CD14-positive monocyte (primary cell): ENCODE measurements at regions not wholly inside any gene's neighbourhood (a gene's known extent, or its start where the extent isn't known, plus 50 kb on each side); places are given as distances from the start of the nearest gene placed in this dataset.

ENCODE experiments used
- DNase-seq, 3 donors: peaks; one replicate each; pipeline ENCODE4 v3.0.0-alpha.2; 2011 to 2022
- H2AFZ ChIP-seq: 2 replicates; pipeline ENCODE4 v1.6.0; 2012; ENCODE audit warnings: mild to moderate bottlenecking, low read depth, low read length, inconsistent platforms; ENCODE audit not compliant: insufficient read depth, poor library complexity, severe bottlenecking
- H3K27ac ChIP-seq, 2 donors: 1 replicate in 1 of 2; 2 replicates in 1 of 2; pipeline ENCODE4 v1.5.1; 2012 to 2013; ENCODE audit warnings: low read length in 2 of 2, control low read depth in 1 of 2, inconsistent platforms in 1 of 2, low read depth in 1 of 2, mild to moderate bottlenecking in 1 of 2
- H3K27me3 ChIP-seq, 2 donors: one replicate each; pipeline versions ENCODE4 v1.6.0 to v1.6.1; 2011 to 2013; ENCODE audit warnings: low read length in 2 of 2; ENCODE audit not compliant: control insufficient read depth in 2 of 2, insufficient read depth in 2 of 2
- H3K36me3 ChIP-seq, 2 donors: replicated peaks in 1 of 2; 1 replicate in 1 of 2; 2 replicates in 1 of 2; pipeline versions ENCODE4 v1.5.1 to v1.6.1; 2012 to 2013; ENCODE audit warnings: low read length in 2 of 2, control low read depth in 1 of 2, inconsistent platforms in 1 of 2, mild to moderate bottlenecking in 1 of 2; ENCODE audit not compliant: insufficient read depth in 2 of 2, control insufficient read depth in 1 of 2
- H3K4me1 ChIP-seq, 2 donors: 1 replicate in 1 of 2; 2 replicates in 1 of 2; pipeline versions ENCODE4 v1.5.1 to v1.6.1; 2012 to 2013; ENCODE audit warnings: low read length in 2 of 2, control low read depth in 1 of 2, inconsistent platforms in 1 of 2, mild to moderate bottlenecking in 1 of 2, moderate library complexity in 1 of 2; ENCODE audit not compliant: insufficient read depth in 2 of 2, control insufficient read depth in 1 of 2
- H3K4me2 ChIP-seq: replicated peaks from 2 replicates; pipeline ENCODE3; 2012; ENCODE audit warnings: low read length, moderate library complexity, mild to moderate bottlenecking; ENCODE audit not compliant: poor library complexity, severe bottlenecking; ENCODE audit errors: extremely low read depth
- H3K4me3 ChIP-seq, 3 experiments: fragments of 200-600 bp in 1 of 3; sonication (generic) in 1 of 3; replicated peaks in 1 of 3; 1 replicate in 2 of 3; 2 replicates in 1 of 3; pipeline ENCODE4 v1.5.1; 2011 to 2013; ENCODE audit warnings: low read length in 3 of 3, mild to moderate bottlenecking in 3 of 3, control low read depth in 2 of 3, low read depth in 2 of 3, inconsistent platforms in 1 of 3, moderate library complexity in 1 of 3
- H3K79me2 ChIP-seq: 2 replicates; pipeline ENCODE4 v1.6.0; 2012; ENCODE audit warnings: mild to moderate bottlenecking, control low read depth, inconsistent platforms, low read length, moderate library complexity; ENCODE audit not compliant: insufficient read depth
- H3K9ac ChIP-seq: 2 replicates; pipeline ENCODE4 v1.6.0; 2017; ENCODE audit warnings: low read length, mild to moderate bottlenecking; ENCODE audit not compliant: insufficient read depth, poor library complexity, severe bottlenecking
- H3K9me3 ChIP-seq, 2 donors: replicated peaks in 1 of 2; 1 replicate in 1 of 2; 2 replicates in 1 of 2; pipeline versions ENCODE4 v1.5.1 to v1.6.1; 2012 to 2013; ENCODE audit warnings: low read length in 2 of 2, control low read depth in 1 of 2; ENCODE audit not compliant: control insufficient read depth in 1 of 2, insufficient read depth in 1 of 2
- H4K20me1 ChIP-seq: 2 replicates; pipeline ENCODE4 v1.6.0; 2012; ENCODE audit warnings: mild to moderate bottlenecking, low read length, control low read depth, moderate library complexity; ENCODE audit not compliant: insufficient read depth
- H3K27ac Mint-ChIP-seq, 7 donors: one replicate each; pipeline ENCODE4 v1.8.0; 2020; ENCODE audit warnings: mild to moderate bottlenecking in 7 of 7, mixed read lengths in 7 of 7, moderate library complexity in 6 of 7, inconsistent platforms in 2 of 7
- H3K27me3 Mint-ChIP-seq, 3 donors: one replicate each; pipeline ENCODE4 v1.8.0; 2021 to 2022; ENCODE audit warnings: low read depth in 3 of 3, mild to moderate bottlenecking in 3 of 3, mixed read lengths in 3 of 3, moderate library complexity in 3 of 3, inconsistent platforms in 1 of 3
- H3K36me3 Mint-ChIP-seq, 2 donors: one replicate each; pipeline ENCODE4 v1.8.0; 2020; ENCODE audit warnings: mixed read lengths in 2 of 2, inconsistent platforms in 1 of 2, mild to moderate bottlenecking in 1 of 2
- H3K4me1 Mint-ChIP-seq: one replicate; pipeline ENCODE4 v1.8.0; 2020; ENCODE audit warnings: mild to moderate bottlenecking, mixed read lengths
- H3K4me3 Mint-ChIP-seq, 2 donors: one replicate each; pipeline ENCODE4 v1.8.0; 2020; ENCODE audit warnings: mild to moderate bottlenecking in 2 of 2, mixed read lengths in 2 of 2, moderate library complexity in 1 of 2
- H3K9me3 Mint-ChIP-seq, 7 donors: one replicate each; pipeline ENCODE4 v1.8.0; 2020 to 2022; ENCODE audit warnings: mixed read lengths in 7 of 7, mild to moderate bottlenecking in 6 of 7, moderate library complexity in 6 of 7, inconsistent platforms in 2 of 7
- whole genome bisulfite sequencing: methylation state at CpG from one replicate; pipeline ENCODE4 v1.1.5; 2013; ENCODE audit warnings: missing lambda C conversion rate; ENCODE audit not compliant: insufficient coverage; 5-methylcytosine and 5-hydroxymethylcytosine counted together
- intact Hi-C, 2 donors: fragments of 100-400 bp; cut with micrococcal nuclease; formaldehyde crosslinking; loops; one replicate each; pipeline versions ENCODE4 v1.15.0 to v1.15.1; 2023
- TF ChIP-seq, protein P1 (sequence below): fragments of 200-600 bp; IDR thresholded peaks from one replicate; pipeline ENCODE4 v1.8.0; 2022; ENCODE audit warnings: antibody characterized with exemption, mild to moderate bottlenecking

DNA sequence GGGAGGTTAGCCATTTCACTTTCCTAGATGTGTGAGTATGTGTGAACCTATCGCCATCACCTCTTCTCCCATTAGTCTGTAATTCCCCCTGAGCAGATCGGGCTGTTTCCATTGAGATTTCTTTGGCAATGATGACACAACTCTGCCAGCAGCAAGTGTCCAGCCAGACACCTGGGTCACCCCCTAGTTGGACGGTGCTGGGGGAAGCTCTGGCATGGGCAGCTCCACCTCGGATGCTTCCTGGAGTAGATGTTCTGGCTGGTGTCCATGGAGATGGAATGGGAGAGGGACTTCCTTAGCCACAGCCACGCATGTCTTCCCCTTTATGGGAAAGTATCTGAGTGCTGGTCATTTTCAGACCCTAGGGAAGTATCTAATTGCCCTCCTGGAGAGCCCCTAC lies 247.9 kb upstream of the RPL38 start:
- Mint-ChIP-seq H3K9me3 (peaks cover 0 to 4% (median 0%) of the 10 kb centered on the region in 7 donors), H3K27ac (no peak overlapping the region), H3K4me3 (no peak overlapping the region), H3K27me3 (peaks cover 6 to 18% (median 17%) of the 10 kb centered on the region in 3 donors), H3K36me3 (peaks cover 0 to 2% of the 10 kb centered on the region in 2 donors), H3K4me1 (peaks cover 15% of the 10 kb centered on the region)
- no peaks in the 10 kb centered on the region for H3K36me3 ChIP-seq
- H3K79me2 ChIP-seq = no peaks in the 10 kb centered on the region
- no peak overlapping the region for H3K9ac ChIP-seq
- no peak overlapping the region for H2AFZ ChIP-seq
- TF ChIP-seq, protein P1, sequence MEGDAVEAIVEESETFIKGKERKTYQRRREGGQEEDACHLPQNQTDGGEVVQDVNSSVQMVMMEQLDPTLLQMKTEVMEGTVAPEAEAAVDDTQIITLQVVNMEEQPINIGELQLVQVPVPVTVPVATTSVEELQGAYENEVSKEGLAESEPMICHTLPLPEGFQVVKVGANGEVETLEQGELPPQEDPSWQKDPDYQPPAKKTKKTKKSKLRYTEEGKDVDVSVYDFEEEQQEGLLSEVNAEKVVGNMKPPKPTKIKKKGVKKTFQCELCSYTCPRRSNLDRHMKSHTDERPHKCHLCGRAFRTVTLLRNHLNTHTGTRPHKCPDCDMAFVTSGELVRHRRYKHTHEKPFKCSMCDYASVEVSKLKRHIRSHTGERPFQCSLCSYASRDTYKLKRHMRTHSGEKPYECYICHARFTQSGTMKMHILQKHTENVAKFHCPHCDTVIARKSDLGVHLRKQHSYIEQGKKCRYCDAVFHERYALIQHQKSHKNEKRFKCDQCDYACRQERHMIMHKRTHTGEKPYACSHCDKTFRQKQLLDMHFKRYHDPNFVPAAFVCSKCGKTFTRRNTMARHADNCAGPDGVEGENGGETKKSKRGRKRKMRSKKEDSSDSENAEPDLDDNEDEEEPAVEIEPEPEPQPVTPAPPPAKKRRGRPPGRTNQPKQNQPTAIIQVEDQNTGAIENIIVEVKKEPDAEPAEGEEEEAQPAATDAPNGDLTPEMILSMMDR = no peak
- no peak overlapping the region for H3K27ac ChIP-seq
- H3K27me3 ChIP-seq = peaks cover 0 to 16% of the 10 kb centered on the region in 2 donors
- peaks cover 18% of the 10 kb centered on the region in 2 donors for H3K4me1 ChIP-seq
- H4K20me1 ChIP-seq = no peaks in the 10 kb centered on the region
- no peak overlapping the region for H3K4me3 ChIP-seq
- H3K9me3 ChIP-seq = peaks cover 0 to 2% of the 10 kb centered on the region in 2 donors
- no peak for DNase-seq
- no peak overlapping the region for H3K4me2 ChIP-seq
- intact Hi-C loops = loop anchor here in 1 of 2 donors (5.0 to 10.0 kb wide), 2 partner anchors 321 to 528 kb away; no protein-coding TSS in a partner anchor
- 80% methylated on average over 1 of the region's 5 CpGs for WGBS

DNA sequence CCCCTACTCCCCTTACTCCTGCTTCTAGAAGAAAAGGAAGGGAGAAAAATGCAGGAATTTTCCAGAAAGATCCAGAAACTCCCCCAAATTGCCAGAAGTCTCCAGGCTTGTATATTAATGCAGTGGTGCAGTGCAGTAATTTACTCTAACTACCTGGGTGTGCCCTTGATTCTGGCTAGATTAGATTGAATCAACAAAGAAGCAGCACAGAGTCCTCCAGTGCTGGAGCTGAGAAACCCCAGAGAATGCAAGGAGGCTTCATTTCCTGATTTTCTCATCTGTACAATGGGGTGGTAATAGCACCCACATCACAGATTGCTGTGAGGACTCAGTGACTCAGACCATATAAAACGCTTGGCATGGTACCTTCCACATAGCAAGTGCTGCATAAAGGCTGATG lies 247.3 kb upstream of the RPL38 start:
- Histone ChIP-seq H3K4me1 (peaks cover 18% of the 10 kb centered on the region in 2 donors), H3K36me3 (no peaks in the 10 kb centered on the region), H3K27me3 (peaks cover 0 to 16% of the 10 kb centered on the region in 2 donors), H3K79me2 (no peaks in the 10 kb centered on the region), H2AFZ (no peak overlapping the region), H3K27ac (no peak overlapping the region), H3K4me2 (no peak overlapping the region), H3K9me3 (peaks cover 0 to 3% of the 10 kb centered on the region in 2 donors), H3K9ac (no peak overlapping the region), H3K4me3 (no peak overlapping the region), H4K20me1 (no peaks in the 10 kb centered on the region)
- Mint-ChIP-seq H3K4me1 (peaks cover 15% of the 10 kb centered on the region), H3K27ac (no peak overlapping the region), H3K27me3 (peaks cover 6 to 16% (median 15%) of the 10 kb centered on the region in 3 donors), H3K4me3 (no peak overlapping the region), H3K36me3 (peaks cover 0 to 2% of the 10 kb centered on the region in 2 donors), H3K9me3 (peaks cover 0 to 4% (median 0%) of the 10 kb centered on the region in 7 donors)
- TF ChIP-seq, protein P1 = no peak
- intact Hi-C loops = loop anchor here in 1 of 2 donors (5.0 to 10.0 kb wide), 2 partner anchors 321 to 529 kb away; no protein-coding TSS in a partner anchor
- 100% methylated on average over 1 of the region's 1 CpG for WGBS
- no peak for DNase-seq
